Brain pericyte (primary cell): ENCODE measurements at regions not wholly inside any gene's neighbourhood (a gene's known extent, or its start where the extent isn't known, plus 50 kb on each side); places are given as distances from the start of the nearest gene placed in this dataset.
A peak's percentile ranks its signal among the peaks of the same experiment; 100 is the strongest.

Source experiments
- DNase-seq: peaks from one replicate; pipeline ENCODE4 v3.0.0-alpha.2; 2012; ENCODE audit warnings: low read depth, low spot score

GRCh38 chr4:177047070-177047850, 254.5 kb upstream of the VEGFC start:
- peak; percentile 47 for DNase-seq

DNA sequence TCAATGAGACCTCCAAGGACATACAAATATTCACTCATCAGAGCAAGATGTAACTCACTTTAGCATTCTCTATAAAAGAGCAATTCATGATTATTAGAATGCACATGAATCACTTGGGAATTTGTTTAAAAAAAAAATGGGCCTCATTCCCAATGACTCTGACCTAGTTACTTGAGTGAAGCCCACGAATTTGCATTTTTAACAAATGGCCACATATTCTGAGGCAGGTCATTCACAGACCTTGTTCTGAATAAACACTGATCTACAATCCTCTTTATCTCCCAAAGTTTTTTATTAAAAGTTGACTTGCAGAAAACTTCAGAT, 255.1 kb upstream of the VEGFC start:
- no peak for DNase-seq

DNA sequence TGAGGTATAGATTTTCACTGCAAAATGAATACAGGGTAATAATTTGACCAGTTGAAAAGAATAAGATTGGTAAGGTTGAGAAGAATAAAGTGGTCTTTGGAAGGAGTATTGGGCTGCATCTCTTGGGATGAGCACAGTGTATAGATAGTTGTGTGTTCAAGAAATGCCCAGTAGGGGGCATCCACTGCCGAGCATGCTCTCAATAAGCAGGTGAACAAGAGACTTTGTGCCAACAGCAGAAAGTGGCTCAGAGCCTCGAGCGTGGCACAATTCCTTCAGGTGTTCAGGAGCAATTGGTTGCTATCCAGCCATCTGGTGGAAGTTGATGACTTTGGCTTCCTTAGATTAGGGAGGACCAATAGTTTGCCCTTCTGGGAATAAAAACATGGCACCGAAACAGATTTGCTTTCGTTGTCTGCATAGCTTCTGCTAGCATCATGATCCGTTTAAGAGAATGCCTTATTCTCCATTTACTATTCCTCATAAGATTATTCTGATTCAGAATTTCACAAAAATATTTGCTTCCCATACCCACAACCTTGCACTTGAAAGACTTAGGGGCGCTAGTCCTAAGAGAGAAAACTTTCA, 258.1 kb upstream of the NEIL3 start:
- DNase-seq = no peak

- DNase-seq = no peak
These were observed 257.3 kb upstream of the NEIL3 start for GRCh38 chr4:177052211-177052934.

DNA sequence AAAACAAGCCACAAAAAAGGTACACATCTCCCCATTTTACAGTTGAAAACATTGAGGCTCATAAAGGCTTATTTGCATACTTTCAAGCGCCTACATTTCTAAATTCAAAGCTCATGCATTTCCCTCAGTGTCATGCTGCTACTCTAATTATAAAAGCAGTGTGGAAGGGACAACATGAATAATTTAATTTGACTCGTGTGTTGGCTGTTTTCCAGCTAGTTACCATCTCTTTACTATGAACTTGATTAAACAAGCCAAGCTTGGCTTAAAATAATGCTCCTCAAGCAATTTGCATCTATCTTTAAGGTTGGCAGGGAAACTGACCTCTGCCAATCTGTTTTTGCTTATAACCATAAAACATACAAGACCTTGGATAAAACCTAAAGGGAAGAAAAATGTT, 252.5 kb upstream of the NEIL3 start:
- DNase-seq = no peak

GRCh38 chr4:177064116-177064515, 245.6 kb upstream of the NEIL3 start:
- DNase-seq = no peak

DNA sequence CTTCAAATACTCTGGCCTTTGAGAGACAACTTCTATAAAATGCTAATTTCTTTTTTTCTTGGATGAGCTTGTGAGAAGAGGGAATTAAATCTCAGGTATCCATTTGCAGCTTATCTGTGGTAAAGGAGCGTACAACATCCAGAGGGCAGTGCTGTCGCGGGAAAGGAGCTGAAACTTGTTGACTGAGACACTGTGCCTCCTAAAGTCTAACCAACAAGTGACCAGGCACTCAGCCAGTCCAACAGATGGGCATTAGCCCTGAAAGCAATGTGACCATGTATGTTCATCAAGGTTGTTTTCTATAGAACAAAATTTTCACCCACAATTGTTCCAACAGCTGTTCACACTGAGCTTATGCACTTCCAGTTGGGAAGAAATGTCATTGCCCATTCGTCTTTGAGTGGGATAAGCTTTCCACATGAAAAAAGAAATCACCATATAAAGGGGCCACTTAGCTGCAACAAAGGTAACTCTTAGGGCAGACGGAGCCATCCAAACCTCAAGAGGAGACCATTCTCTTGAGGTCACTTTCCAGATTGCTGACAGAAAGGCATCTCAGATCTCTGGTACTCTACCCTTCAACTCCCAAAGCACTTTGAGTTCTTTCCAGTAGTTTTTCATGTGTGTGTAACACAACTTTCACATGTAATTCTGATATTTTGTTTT, 244.8 kb upstream of the NEIL3 start:
- no peak for DNase-seq

DNA sequence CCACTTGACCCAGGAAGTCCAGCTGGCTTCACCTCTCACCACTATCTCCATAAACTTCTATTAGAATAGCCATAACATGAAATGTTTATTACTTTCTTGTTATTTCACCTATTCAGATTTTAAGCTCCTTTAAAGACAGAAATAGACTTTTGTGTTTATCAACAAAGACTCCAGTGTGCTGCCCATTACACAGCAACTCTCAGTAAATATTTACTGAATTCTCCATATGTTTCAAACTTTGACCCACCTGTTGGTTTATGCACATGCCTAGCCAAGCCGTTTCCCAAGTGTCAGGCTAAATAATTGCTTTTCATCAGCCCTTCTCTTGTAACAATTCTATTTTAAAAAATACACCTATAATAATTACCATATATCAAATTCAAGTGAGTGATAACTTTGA, 242.9 kb upstream of the NEIL3 start:
- DNase-seq = no peak

- no peak for DNase-seq
These were observed 239.1 kb upstream of the NEIL3 start for GRCh38 chr4:177070533-177071058.

- no peak for DNase-seq
These were observed 232.3 kb upstream of the NEIL3 start for GRCh38 chr4:177077095-177077971.

DNA sequence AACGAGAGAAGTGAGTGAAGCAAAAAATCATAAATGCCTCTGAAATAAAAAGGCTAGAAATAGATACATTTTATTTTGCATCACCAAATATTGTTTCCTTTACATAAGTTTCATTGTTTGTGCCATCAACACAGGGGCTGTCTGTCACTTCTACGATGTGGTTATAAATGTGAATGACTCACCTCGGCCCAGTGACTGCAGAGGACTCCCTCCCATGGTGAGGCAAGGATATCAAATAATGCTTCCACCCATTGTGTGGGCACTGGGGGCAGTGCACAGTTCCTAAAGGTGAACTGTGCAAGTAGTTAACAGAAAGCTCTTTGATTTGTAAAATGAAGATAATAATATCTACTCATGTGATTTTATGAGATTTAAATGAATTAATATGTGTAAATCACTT, 230.3 kb upstream of the NEIL3 start:
- no peak for DNase-seq

GRCh38 chr4:177080388-177080787, 229.3 kb upstream of the NEIL3 start:
- no peak for DNase-seq

GRCh38 chr4:177087060-177087459, 222.6 kb upstream of the NEIL3 start:
- no peak for DNase-seq

DNA sequence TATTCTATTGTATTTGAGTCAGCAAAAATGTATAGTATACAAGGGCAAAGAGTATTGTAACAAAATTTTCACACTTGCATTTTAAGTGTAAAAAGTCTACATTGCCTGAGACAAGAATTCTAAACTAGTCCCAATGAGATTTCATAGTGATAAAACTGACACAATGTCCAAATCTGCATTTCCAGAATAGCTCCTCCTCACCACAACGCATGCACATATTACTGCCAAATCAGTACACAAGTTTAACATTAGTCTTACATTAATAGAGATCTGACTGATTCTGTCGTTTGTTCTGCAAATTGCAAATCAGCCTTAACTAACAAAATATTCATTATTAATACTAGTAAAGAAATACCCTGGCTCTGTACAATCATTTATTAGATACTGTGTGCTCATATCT, 222.2 kb upstream of the NEIL3 start:
- DNase-seq = no peak

GRCh38 chr4:177091515-177091914, 218.2 kb upstream of the NEIL3 start:
- DNase-seq = no peak

GRCh38 chr4:177092807-177093206, 216.9 kb upstream of the NEIL3 start:
- no peak for DNase-seq

DNA sequence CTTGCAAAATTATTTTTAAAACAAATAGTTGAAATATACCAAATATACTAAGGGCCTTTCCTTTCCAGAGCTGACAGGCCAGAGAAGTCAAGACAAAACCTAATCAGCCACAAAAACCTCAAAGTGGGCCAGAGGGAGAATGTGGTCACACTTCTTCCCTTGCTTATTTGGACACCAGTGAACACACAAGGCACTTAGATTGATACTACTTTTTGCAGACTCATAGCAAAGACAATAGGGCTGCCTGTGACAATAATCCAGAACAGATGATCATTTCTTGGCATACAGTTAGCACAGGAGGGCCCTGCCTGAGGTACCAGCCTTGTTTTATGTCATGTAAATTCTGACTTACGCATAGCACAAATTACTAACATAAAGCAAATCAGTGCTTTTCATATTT, 215.7 kb upstream of the NEIL3 start:
- no peak for DNase-seq

- no peak for DNase-seq
These were observed 212.4 kb upstream of the NEIL3 start for GRCh38 chr4:177097291-177097690.

DNA sequence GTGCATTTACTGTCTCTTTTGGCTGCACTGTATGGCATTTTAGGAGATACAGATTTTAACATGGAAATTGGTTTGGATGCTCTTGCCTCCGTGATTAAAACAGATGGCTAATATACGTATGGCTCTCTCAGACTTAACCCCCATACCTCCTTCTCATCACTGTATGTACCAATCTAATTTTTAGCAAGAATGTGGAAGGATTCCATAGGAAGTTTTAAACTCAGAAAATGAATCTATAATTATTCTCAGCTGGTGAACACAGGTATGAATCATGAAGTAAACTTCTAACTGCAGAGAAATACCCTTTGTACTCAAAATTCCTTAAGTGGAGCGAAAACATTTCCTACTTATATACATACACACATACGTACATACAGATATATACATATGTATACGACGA, 210.5 kb upstream of the NEIL3 start:
- DNase-seq = no peak

GRCh38 chr4:177100307-177100706, 209.4 kb upstream of the NEIL3 start:
- DNase-seq = no peak

- no peak for DNase-seq
These were observed 206.1 kb upstream of the NEIL3 start for GRCh38 chr4:177103619-177104018.
